Transverse colon (tissue), 4 donors: ENCODE measurements at regions not wholly inside any gene's neighbourhood (a gene's known extent, or its start where the extent isn't known, plus 50 kb on each side); places are given as distances from the start of the nearest gene placed in this dataset.

Experiments
- DNase-seq: peaks from one replicate; pipeline ENCODE4 v3.0.0-alpha.2; 2019
- H3K27ac ChIP-seq, 4 donors: fragments of 200-600 bp; sonication (generic); 2 replicates each; pipeline ENCODE4 v1.5.1; 2016 to 2018; ENCODE audit warnings: inconsistent platforms in 4 of 4
- H3K27me3 ChIP-seq: fragments of 200-600 bp; sonication (generic); 2 replicates; pipeline ENCODE4 v1.5.1; 2017; ENCODE audit warnings: inconsistent platforms
- H3K36me3 ChIP-seq, 4 donors: fragments of 200-600 bp; sonication (generic); 2 replicates each; pipeline ENCODE4 v1.5.1; 2017 to 2019; ENCODE audit warnings: inconsistent platforms in 4 of 4
- H3K4me1 ChIP-seq, 4 donors: fragments of 200-600 bp; sonication (generic); 2 replicates each; pipeline ENCODE4 v1.5.1; 2017 to 2020; ENCODE audit warnings: inconsistent platforms in 4 of 4
- H3K4me3 ChIP-seq, 4 donors: fragments of 200-600 bp; sonication (generic); 1 replicate in 1 of 4; 2 replicates in 3 of 4; pipeline versions ENCODE4 v1.5.1 to v1.6.1; 2017 to 2019; ENCODE audit warnings: inconsistent platforms in 4 of 4
- H3K9me3 ChIP-seq, 2 donors: fragments of 200-600 bp; sonication (generic); 2 replicates each; pipeline ENCODE4 v1.5.1; 2017 to 2019; ENCODE audit warnings: inconsistent platforms in 2 of 2
- CTCF ChIP-seq, 5 experiments: fragments of 200-600 bp in 3 of 5; fragments of 450-650 bp in 2 of 5; sonication (generic) in 3 of 5; IDR thresholded peaks; 1 replicate in 2 of 5; 2 replicates in 3 of 5; pipeline ENCODE4 v1.5.1; 2016 to 2017; ENCODE audit warnings: antibody characterized with exemption in 5 of 5, inconsistent platforms in 3 of 5, mild to moderate bottlenecking in 2 of 5, moderate library complexity in 1 of 5
- EP300 ChIP-seq: sonication (generic); formaldehyde crosslinking; IDR thresholded peaks from one replicate; pipeline ENCODE4 v1.6.1; 2017; ENCODE audit warnings: antibody characterized with exemption, low read depth
- POLR2A ChIP-seq: fragments of 450-650 bp; IDR thresholded peaks from one replicate; pipeline ENCODE4 v1.6.1; 2016; ENCODE audit warnings: antibody characterized with exemption, mild to moderate bottlenecking, moderate library complexity
- POLR2AphosphoS5 ChIP-seq, 3 donors: sonication (generic); formaldehyde crosslinking; IDR thresholded peaks; one replicate each; pipeline ENCODE4 v1.6.1; 2016; ENCODE audit warnings: antibody characterized with exemption in 3 of 3
- WGBS, 2 donors: methylation state at CpG; one replicate each; pipeline ENCODE4 v1.1.5; 2018; ENCODE audit warnings: low coverage in 1 of 2; 5-methylcytosine and 5-hydroxymethylcytosine counted together
- in situ Hi-C, 4 donors: fragments of 200-750 bp; cut with MboI; loops; one replicate each; pipeline versions ENCODE4 v1.15.0 to v1.15.1; 2017; ENCODE audit warnings: low sequenced_read_pairs in 3 of 4, low pct_ligation_motif_present in 1 of 4, low pct_unique_long_range_greater_than_20kb in 1 of 4
- intact Hi-C: fragments of 100-400 bp; cut with DNase I; formaldehyde crosslinking; loops from one replicate; pipeline ENCODE4 v1.15.1; 2023; ENCODE audit warnings: low total_unique reads

GRCh38 chr4:34824515-34824914, 1419.8 kb downstream of the ARAP2 start:
- in situ Hi-C loops (no loop called here), intact Hi-C loops (no loop called here)
- H3K4me1 ChIP-seq = no peaks in the 10 kb centered on the region
- H3K27me3 ChIP-seq = no peaks in the 10 kb centered on the region
- no peak for TF ChIP-seq POLR2A
- no peak for TF ChIP-seq POLR2AphosphoS5 (IDR thresholded peaks at IDR 0.05)
- TF ChIP-seq EP300 = no peak
- TF ChIP-seq CTCF (IDR thresholded peaks at IDR 0.05) = no peak
- no peak overlapping the region for H3K4me3 ChIP-seq
- no peaks in the 10 kb centered on the region for H3K36me3 ChIP-seq
- no peak overlapping the region for H3K27ac ChIP-seq
- no peak for DNase-seq
- H3K9me3 ChIP-seq = no peaks in the 10 kb centered on the region

GRCh38 chr4:34826660-34827059, 1417.7 kb downstream of the ARAP2 start:
- no peak for DNase-seq
- no peaks in the 10 kb centered on the region for H3K9me3 ChIP-seq
- intact Hi-C loops = no loop called here
- H3K4me3 ChIP-seq = no peak overlapping the region
- no peak overlapping the region for H3K27ac ChIP-seq
- TF ChIP-seq EP300 (no peak), POLR2A (no peak), CTCF (IDR thresholded peaks at IDR 0.05) (no peak)
- no peaks in the 10 kb centered on the region for H3K36me3 ChIP-seq
- no peaks in the 10 kb centered on the region for H3K4me1 ChIP-seq
- in situ Hi-C loops = no loop called here
- WGBS, 2 donors = 98% methylated on average over 4 of the region's 5 CpGs; no CpG with 5 or more reads in 1 of the 2 donors
- no peaks in the 10 kb centered on the region for H3K27me3 ChIP-seq

- DNase-seq = no peak
- Histone ChIP-seq H3K27me3 (no peaks in the 10 kb centered on the region), H3K36me3 (no peaks in the 10 kb centered on the region), H3K9me3 (peaks cover 0 to 3% of the 10 kb centered on the region in 2 donors), H3K27ac (no peak overlapping the region), H3K4me3 (no peak overlapping the region), H3K4me1 (no peaks in the 10 kb centered on the region)
- in situ Hi-C loops (no loop called here), intact Hi-C loops (no loop called here)
- TF ChIP-seq CTCF (IDR thresholded peaks at IDR 0.05) = no peak
- TF ChIP-seq EP300 = no peak
- no peak for TF ChIP-seq POLR2A
- TF ChIP-seq POLR2AphosphoS5 (IDR thresholded peaks at IDR 0.05) = no peak
These were observed 1398.4 kb downstream of the ARAP2 start for GRCh38 chr4:34845926-34846325.

- H3K36me3 ChIP-seq = no peaks in the 10 kb centered on the region
- H3K4me1 ChIP-seq = no peaks in the 10 kb centered on the region
- no peak overlapping the region for H3K27ac ChIP-seq
- no peak for TF ChIP-seq POLR2A
- TF ChIP-seq CTCF (IDR thresholded peaks at IDR 0.05) = no peak
- no peak for TF ChIP-seq POLR2AphosphoS5 (IDR thresholded peaks at IDR 0.05)
- TF ChIP-seq EP300 = no peak
- intact Hi-C loops (no loop called here), in situ Hi-C loops (no loop called here)
- H3K9me3 ChIP-seq = no peaks in the 10 kb centered on the region
- no peaks in the 10 kb centered on the region for H3K27me3 ChIP-seq
- 75 to 77% methylated on average over 2 of the region's 2 CpGs for WGBS, 2 donors
- no peak overlapping the region for H3K4me3 ChIP-seq
- DNase-seq = no peak
These were observed 1393.9 kb downstream of the ARAP2 start for GRCh38 chr4:34850421-34850820.
